Right lobe of liver (tissue), 6 donors: ENCODE measurements at regions not wholly inside any gene's neighbourhood (a gene's known extent, or its start where the extent isn't known, plus 50 kb on each side); places are given as distances from the start of the nearest gene placed in this dataset.

ENCODE experiments used
- ATAC-seq, 4 donors: fragments of 200-7000 bp; cut with Tn5 transposase; one replicate each; pipeline ENCODE4 v1.9.1; 2020; ENCODE audit warnings: mild to moderate bottlenecking in 4 of 4, moderate library complexity in 4 of 4
- DNase-seq, 3 donors: peaks; one replicate each; pipeline ENCODE4 v3.0.0-alpha.2; 2020
- H3K27ac ChIP-seq, 3 donors: fragments of 200-600 bp; one replicate each; pipeline ENCODE4 v1.8.0; 2022
- H3K27me3 ChIP-seq, 2 donors: fragments of 200-600 bp; one replicate each; pipeline ENCODE4 v1.8.0; 2022
- H3K36me3 ChIP-seq, 4 donors: fragments of 200-600 bp; sonication (generic) in 1 of 4; one replicate each; pipeline versions ENCODE4 v1.5.1 to v1.8.0; 2017 to 2022; ENCODE audit warnings: control low read depth in 1 of 4
- H3K4me1 ChIP-seq, 4 donors: fragments of 200-600 bp; sonication (generic) in 1 of 4; one replicate each; pipeline versions ENCODE4 v1.5.1 to v1.8.0; 2017 to 2022; ENCODE audit warnings: control low read depth in 1 of 4
- H3K4me3 ChIP-seq, 3 donors: fragments of 200-600 bp; one replicate each; pipeline ENCODE4 v1.8.0; 2022
- H3K9me3 ChIP-seq, 4 donors: fragments of 200-600 bp; sonication (generic) in 1 of 4; one replicate each; pipeline versions ENCODE4 v1.5.1 to v1.8.0; 2017 to 2022; ENCODE audit warnings: control low read depth in 1 of 4
- POLR2A ChIP-seq: fragments of 450-650 bp; IDR thresholded peaks from one replicate; pipeline ENCODE4 v1.6.1; 2017; ENCODE audit warnings: antibody characterized with exemption, mild to moderate bottlenecking
- WGBS: methylation state at CpG from one replicate; pipeline ENCODE4 v1.1.6; 2018; ENCODE audit warnings: low coverage, low lambda C conversion rate; ENCODE audit not compliant: insufficient coverage; ENCODE audit errors: missing lambda C conversion rate; 5-methylcytosine and 5-hydroxymethylcytosine counted together
- intact Hi-C, 2 donors: fragments of 100-400 bp; cut with DNase I; formaldehyde crosslinking; loops; one replicate each; pipeline versions ENCODE4 v1.11.2 to v1.14.1; 2022
- TF ChIP-seq, protein P1 (sequence below), 4 donors: fragments of 200-600 bp in 3 of 4; fragments of 450-650 bp in 1 of 4; IDR thresholded peaks; one replicate each; pipeline versions ENCODE4 v1.5.1 to v1.8.0; 2016 to 2022; ENCODE audit warnings: antibody characterized with exemption in 4 of 4, mild to moderate bottlenecking in 2 of 4
- donor health status: DM: no; HTN: yes; CAD: no.
- donor health status: DM: no; HTN: no; CAD: no.
- donor health status: DM: no; HTN: no; CAD: no.
- donor health status: DM: no; HTN: yes; CAD: no.
- donor health status: DM: no; HTN: yes; CAD: no.

DNA sequence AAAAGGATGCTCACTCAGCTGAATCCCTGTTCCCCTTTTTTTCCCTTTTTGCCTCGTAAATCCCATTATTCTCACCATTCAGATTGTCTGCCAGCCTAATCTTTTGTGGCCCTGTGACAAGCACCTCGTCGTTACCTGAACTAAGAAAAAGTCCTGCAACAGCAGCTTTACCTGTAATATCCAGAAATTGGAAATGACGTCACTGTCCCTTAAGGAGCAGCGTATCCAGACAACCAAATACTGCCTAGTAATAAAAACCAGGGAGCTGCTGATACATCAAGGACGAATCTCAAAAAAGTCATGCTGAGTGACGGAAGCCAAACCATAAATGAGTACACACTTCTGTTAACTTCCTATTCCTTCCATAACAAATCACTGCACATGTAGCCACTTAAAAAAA lies 694.9 kb downstream of the GALR1 start:
- Histone ChIP-seq H3K27me3 (no peaks in the 10 kb centered on the region), H3K27ac (no peak overlapping the region), H3K36me3 (no peaks in the 10 kb centered on the region), H3K4me1 (no peaks in the 10 kb centered on the region), H3K4me3 (no peak overlapping the region), H3K9me3 (no peaks in the 10 kb centered on the region)
- TF ChIP-seq POLR2A: no peak
- TF ChIP-seq, protein P1, sequence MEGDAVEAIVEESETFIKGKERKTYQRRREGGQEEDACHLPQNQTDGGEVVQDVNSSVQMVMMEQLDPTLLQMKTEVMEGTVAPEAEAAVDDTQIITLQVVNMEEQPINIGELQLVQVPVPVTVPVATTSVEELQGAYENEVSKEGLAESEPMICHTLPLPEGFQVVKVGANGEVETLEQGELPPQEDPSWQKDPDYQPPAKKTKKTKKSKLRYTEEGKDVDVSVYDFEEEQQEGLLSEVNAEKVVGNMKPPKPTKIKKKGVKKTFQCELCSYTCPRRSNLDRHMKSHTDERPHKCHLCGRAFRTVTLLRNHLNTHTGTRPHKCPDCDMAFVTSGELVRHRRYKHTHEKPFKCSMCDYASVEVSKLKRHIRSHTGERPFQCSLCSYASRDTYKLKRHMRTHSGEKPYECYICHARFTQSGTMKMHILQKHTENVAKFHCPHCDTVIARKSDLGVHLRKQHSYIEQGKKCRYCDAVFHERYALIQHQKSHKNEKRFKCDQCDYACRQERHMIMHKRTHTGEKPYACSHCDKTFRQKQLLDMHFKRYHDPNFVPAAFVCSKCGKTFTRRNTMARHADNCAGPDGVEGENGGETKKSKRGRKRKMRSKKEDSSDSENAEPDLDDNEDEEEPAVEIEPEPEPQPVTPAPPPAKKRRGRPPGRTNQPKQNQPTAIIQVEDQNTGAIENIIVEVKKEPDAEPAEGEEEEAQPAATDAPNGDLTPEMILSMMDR (IDR thresholded peaks at IDR 0.05): no peak
- DNase-seq: no peak
- no peak for ATAC-seq
- 56% methylated on average over 7 of the region's 7 CpGs for WGBS
- intact Hi-C loops: no loop called here

DNA sequence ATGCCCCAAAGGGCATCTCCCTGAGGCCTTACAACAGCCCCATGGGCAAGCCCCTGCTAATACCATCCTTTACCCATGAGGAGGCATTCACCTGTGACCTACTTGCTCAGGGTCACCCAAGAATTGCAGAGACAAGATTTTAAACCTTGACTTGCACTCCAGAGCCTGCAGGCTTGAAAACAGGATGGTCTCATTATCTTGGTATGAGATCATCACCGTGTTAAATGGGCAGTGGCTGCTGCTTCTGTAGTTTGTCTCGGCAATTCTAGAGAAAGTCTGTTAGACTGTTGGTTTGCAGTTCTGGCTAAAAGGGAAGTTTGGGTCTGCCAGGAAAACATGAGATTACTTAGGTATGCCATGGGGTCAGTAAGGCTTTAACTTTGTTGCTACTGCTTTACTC lies 698.9 kb downstream of the GALR1 start:
- intact Hi-C loops: no loop called here
- Histone ChIP-seq H3K4me3 (no peak overlapping the region), H3K4me1 (no peaks in the 10 kb centered on the region), H3K36me3 (no peaks in the 10 kb centered on the region), H3K9me3 (no peaks in the 10 kb centered on the region), H3K27me3 (no peaks in the 10 kb centered on the region), H3K27ac (no peak overlapping the region)
- TF ChIP-seq, protein P1 (IDR thresholded peaks at IDR 0.05): no peak
- TF ChIP-seq POLR2A: no peak
- DNase-seq (no peak), ATAC-seq (no peak)
- 5% methylated on average over 2 of the region's 2 CpGs for WGBS

- 52% methylated on average over 7 of the region's 7 CpGs for WGBS
- Histone ChIP-seq H3K27me3 (no peaks in the 10 kb centered on the region), H3K4me1 (no peaks in the 10 kb centered on the region), H3K27ac (no peak overlapping the region), H3K36me3 (no peaks in the 10 kb centered on the region), H3K9me3 (no peaks in the 10 kb centered on the region), H3K4me3 (no peak overlapping the region)
- no peak for DNase-seq
- no peak for ATAC-seq
- TF ChIP-seq, protein P1 (IDR thresholded peaks at IDR 0.05): no peak
- TF ChIP-seq POLR2A: no peak
- intact Hi-C loops: no loop called here
These were observed 699.8 kb downstream of the GALR1 start for GRCh38 chr18:77949355-77949973.

DNA sequence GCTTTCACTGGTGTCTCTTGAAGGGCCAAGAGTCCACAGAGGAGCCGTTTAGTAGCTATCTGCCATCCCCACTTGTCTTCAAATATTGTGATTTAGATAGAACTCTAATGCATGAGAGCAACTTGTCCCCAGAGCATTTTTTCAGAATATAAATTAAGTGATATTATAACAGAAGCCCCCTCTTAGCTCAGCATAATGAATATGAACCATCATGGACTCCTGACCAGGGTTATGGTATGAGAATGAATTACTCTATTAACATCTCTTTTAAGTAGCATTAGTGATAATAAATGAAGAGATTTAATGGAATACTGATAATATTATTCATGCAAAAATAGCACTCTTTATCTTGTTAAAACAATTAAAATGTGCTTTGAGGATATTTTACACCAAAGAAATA lies 709.6 kb downstream of the GALR1 start:
- 50% methylated on average over 1 of the region's 1 CpG for WGBS

More for the DNA sequence above, 709.6 kb downstream of the GALR1 start:
- no peaks in the 10 kb centered on the region for H3K36me3 ChIP-seq
- no peaks in the 10 kb centered on the region for H3K9me3 ChIP-seq
- H3K27ac ChIP-seq: no peak overlapping the region
- H3K4me1 ChIP-seq: no peaks in the 10 kb centered on the region
- no peak overlapping the region for H3K4me3 ChIP-seq
- H3K27me3 ChIP-seq: no peaks in the 10 kb centered on the region
- no peak for TF ChIP-seq POLR2A
- TF ChIP-seq, protein P1 (IDR thresholded peaks at IDR 0.05): no peak
- DNase-seq (no peak), ATAC-seq (no peak)
- intact Hi-C loops: no loop called here
